Neuronal stem cell (in vitro differentiated cells): ENCODE measurements at regions not wholly inside any gene's neighbourhood (a gene's known extent, or its start where the extent isn't known, plus 50 kb on each side); places are given as distances from the start of the nearest gene placed in this dataset.
A peak's percentile ranks its signal among the peaks of the same experiment; 100 is the strongest.

ENCODE experiments used
- DNase-seq: peaks from one replicate; pipeline ENCODE4 v3.0.0-alpha.2; 2013; ENCODE audit warnings: low spot score
- H2AFZ ChIP-seq: one replicate; pipeline ENCODE4 v1.6.1; 2013; ENCODE audit warnings: mild to moderate bottlenecking, low read length, inconsistent platforms
- H2AK5ac ChIP-seq: 2 replicates; pipeline ENCODE4 v1.6.1; 2013; ENCODE audit warnings: low read depth, mild to moderate bottlenecking, inconsistent platforms, low read length, moderate library complexity, mixed read lengths
- H2BK120ac ChIP-seq: 2 replicates; pipeline ENCODE4 v1.6.1; 2013; ENCODE audit warnings: low read depth, mild to moderate bottlenecking, inconsistent platforms, low read length, moderate library complexity, mixed read lengths
- H2BK12ac ChIP-seq: one replicate; pipeline ENCODE4 v1.6.1; 2013; ENCODE audit warnings: low read length, inconsistent platforms
- H2BK15ac ChIP-seq: 2 replicates; pipeline ENCODE4 v1.6.1; 2013; ENCODE audit warnings: mild to moderate bottlenecking, low read length, inconsistent platforms, mixed read lengths
- H2BK5ac ChIP-seq: one replicate; pipeline ENCODE4 v1.6.1; 2013; ENCODE audit warnings: inconsistent platforms, mild to moderate bottlenecking, low read length, moderate library complexity
- H3K14ac ChIP-seq: one replicate; pipeline ENCODE4 v1.6.1; 2013; ENCODE audit warnings: low read length, inconsistent platforms
- H3K18ac ChIP-seq: 2 replicates; pipeline ENCODE4 v1.6.1; 2013; ENCODE audit warnings: low read length, inconsistent platforms
- H3K23ac ChIP-seq: 2 replicates; pipeline ENCODE4 v1.6.1; 2013; ENCODE audit warnings: low read depth, mild to moderate bottlenecking, mixed read lengths, low read length, inconsistent platforms; ENCODE audit not compliant: poor library complexity
- H3K27ac ChIP-seq: replicated peaks from 3 replicates; pipeline ENCODE4 v1.5.1; 2013; ENCODE audit warnings: low read length, inconsistent platforms
- H3K27me3 ChIP-seq, 3 experiments: 2 replicates each; pipeline ENCODE4 v1.6.1; 2013; ENCODE audit warnings: low read length in 3 of 3, mild to moderate bottlenecking in 2 of 3, inconsistent platforms in 1 of 3, low read depth in 1 of 3, mixed read lengths in 1 of 3, moderate library complexity in 1 of 3; ENCODE audit not compliant: control insufficient read depth in 3 of 3, insufficient read depth in 3 of 3
- H3K36me3 ChIP-seq, 2 donors: replicated peaks in 1 of 2; 2 replicates each; pipeline ENCODE4 v1.6.1; 2013; ENCODE audit warnings: low read length in 2 of 2; ENCODE audit not compliant: control insufficient read depth in 2 of 2, insufficient read depth in 2 of 2
- H3K4ac ChIP-seq: 2 replicates; pipeline ENCODE4 v1.6.1; 2013; ENCODE audit warnings: inconsistent platforms, mild to moderate bottlenecking, low read length, moderate library complexity
- H3K4me1 ChIP-seq, 2 donors: 1 replicate in 1 of 2; 2 replicates in 1 of 2; pipeline ENCODE4 v1.6.1; 2013; ENCODE audit warnings: low read length in 2 of 2, low read depth in 1 of 2; ENCODE audit not compliant: control insufficient read depth in 2 of 2, insufficient read depth in 1 of 2
- H3K4me2 ChIP-seq: one replicate; pipeline ENCODE4 v1.6.1; 2013; ENCODE audit warnings: mild to moderate bottlenecking, low read length, inconsistent platforms; ENCODE audit not compliant: insufficient read depth, poor library complexity, severe bottlenecking
- H3K4me3 ChIP-seq, 2 donors: 2 replicates each; pipeline ENCODE4 v1.5.1; 2013; ENCODE audit warnings: low read length in 2 of 2, mild to moderate bottlenecking in 2 of 2, inconsistent platforms in 1 of 2, moderate library complexity in 1 of 2
- H3K79me1 ChIP-seq: one replicate; pipeline ENCODE4 v1.6.1; 2013; ENCODE audit warnings: low read depth, mild to moderate bottlenecking, inconsistent platforms, low read length, moderate library complexity
- H3K9ac ChIP-seq: one replicate; pipeline ENCODE4 v1.6.1; 2013; ENCODE audit warnings: mild to moderate bottlenecking, low read depth, low read length, inconsistent platforms; ENCODE audit not compliant: poor library complexity
- H3K9me3 ChIP-seq, 2 donors: replicated peaks in 1 of 2; 2 replicates each; pipeline versions ENCODE3 to v1.6.1; 2013; ENCODE audit warnings: low read length in 2 of 2, mild to moderate bottlenecking in 2 of 2, inconsistent platforms in 1 of 2, low read depth in 1 of 2, mixed read lengths in 1 of 2, moderate library complexity in 1 of 2; ENCODE audit not compliant: control insufficient read depth in 2 of 2, insufficient read depth in 1 of 2
- H4K8ac ChIP-seq: one replicate; pipeline ENCODE4 v1.6.1; 2013; ENCODE audit warnings: low read depth, mild to moderate bottlenecking, inconsistent platforms, low read length, moderate library complexity
- H4K91ac ChIP-seq: one replicate; pipeline ENCODE4 v1.6.1; 2013; ENCODE audit warnings: low read length, low read depth, mild to moderate bottlenecking, inconsistent platforms; ENCODE audit not compliant: poor library complexity
- WGBS, 2 donors: extraction: QIAGEN DNeasy Blood & Tissue Kit; methylation state at CpG; one replicate each; pipeline ENCODE4 v1.1.7; 2013; ENCODE audit warnings: missing lambda C conversion rate in 2 of 2, mixed read lengths in 1 of 2; ENCODE audit not compliant: insufficient read length in 2 of 2, insufficient replicate concordance in 1 of 2; ENCODE audit errors: extremely low coverage in 2 of 2; 5-methylcytosine and 5-hydroxymethylcytosine counted together

- no peak overlapping the region for H3K4me2 ChIP-seq
- H2BK15ac ChIP-seq, result no peak overlapping the region
- no peak overlapping the region for H2BK5ac ChIP-seq
- peak overlapping the region; percentile 36 for H3K18ac ChIP-seq
- H4K8ac ChIP-seq, result no peak overlapping the region
- H3K4me3 ChIP-seq, result no peak overlapping the region
- H3K14ac ChIP-seq, result no peak overlapping the region
- H3K79me1 ChIP-seq, result no peaks in the 10 kb centered on the region
- H3K27me3 ChIP-seq, result no peaks in the 10 kb centered on the region
- H3K4me1 ChIP-seq, result peaks cover 0 to 3% of the 10 kb centered on the region in 2 donors
- no peak overlapping the region for H2AFZ ChIP-seq
- no peak overlapping the region for H4K91ac ChIP-seq
- H3K23ac ChIP-seq, result no peak overlapping the region
- H2AK5ac ChIP-seq, result peak overlapping the region; percentile 54
- H3K27ac ChIP-seq, result no peak overlapping the region
- H2BK120ac ChIP-seq, result peak overlapping the region; percentile 16
- H3K9ac ChIP-seq, result no peak overlapping the region
- no peaks in the 10 kb centered on the region for H3K36me3 ChIP-seq
- DNase-seq, result no peak
- H2BK12ac ChIP-seq, result no peak overlapping the region
- no CpG with 5 or more reads among the region's 16 CpGs for WGBS, 2 donors
- H3K4ac ChIP-seq, result no peak overlapping the region
- no peaks in the 10 kb centered on the region for H3K9me3 ChIP-seq
Observed at GRCh38 chr1:29809446-29810120, 573.3 kb downstream of the PTPRU start.

GRCh38 chr1:29808141-29808995, 572.0 kb downstream of the PTPRU start:
- Histone ChIP-seq H3K4me3 (no peak overlapping the region), H3K4ac (no peak overlapping the region), H4K91ac (no peak overlapping the region), H3K4me2 (no peak overlapping the region), H3K14ac (no peak overlapping the region), H3K4me1 (peaks cover 0 to 3% of the 10 kb centered on the region in 2 donors), H3K27me3 (no peaks in the 10 kb centered on the region), H3K9me3 (no peaks in the 10 kb centered on the region), H3K23ac (peak overlapping the region; percentile 18), H2BK15ac (no peak overlapping the region), H4K8ac (no peak overlapping the region), H3K18ac (peak overlapping the region; percentile 11), H2BK5ac (no peak overlapping the region), H2AK5ac (no peak overlapping the region), H3K36me3 (no peaks in the 10 kb centered on the region), H3K79me1 (no peaks in the 10 kb centered on the region), H3K27ac (no peak overlapping the region), H2AFZ (no peak overlapping the region), H2BK12ac (no peak overlapping the region), H2BK120ac (no peak overlapping the region), H3K9ac (no peak overlapping the region)
- WGBS, 2 donors, result no CpG with 5 or more reads among the region's 8 CpGs
- DNase-seq, result no peak

- no peak overlapping the region for H3K14ac ChIP-seq
- no peak overlapping the region for H4K8ac ChIP-seq
- no peak overlapping the region for H2BK120ac ChIP-seq
- no peak overlapping the region for H3K23ac ChIP-seq
- no peak overlapping the region for H3K18ac ChIP-seq
- no peaks in the 10 kb centered on the region for H3K79me1 ChIP-seq
- H2BK5ac ChIP-seq, result no peak overlapping the region
- no peaks in the 10 kb centered on the region for H3K9me3 ChIP-seq
- H3K36me3 ChIP-seq, result no peaks in the 10 kb centered on the region
- no peak overlapping the region for H2BK12ac ChIP-seq
- no peak overlapping the region for H3K4me2 ChIP-seq
- no peak overlapping the region for H4K91ac ChIP-seq
- DNase-seq, result no peak
- peaks cover 0 to 4% (median 0%) of the 10 kb centered on the region in 3 experiments for H3K27me3 ChIP-seq
- H2AK5ac ChIP-seq, result no peak overlapping the region
- no peak overlapping the region for H2AFZ ChIP-seq
- no peak overlapping the region for H3K9ac ChIP-seq
- H3K4ac ChIP-seq, result no peak overlapping the region
- no CpG with 5 or more reads among the region's 5 CpGs for WGBS, 2 donors
- H2BK15ac ChIP-seq, result no peak overlapping the region
- H3K27ac ChIP-seq, result no peak overlapping the region
- peaks cover 0 to 3% of the 10 kb centered on the region in 2 donors for H3K4me1 ChIP-seq
- H3K4me3 ChIP-seq, result no peak overlapping the region
Observed at GRCh38 chr1:29807689-29808088, 571.4 kb downstream of the PTPRU start.

DNA sequence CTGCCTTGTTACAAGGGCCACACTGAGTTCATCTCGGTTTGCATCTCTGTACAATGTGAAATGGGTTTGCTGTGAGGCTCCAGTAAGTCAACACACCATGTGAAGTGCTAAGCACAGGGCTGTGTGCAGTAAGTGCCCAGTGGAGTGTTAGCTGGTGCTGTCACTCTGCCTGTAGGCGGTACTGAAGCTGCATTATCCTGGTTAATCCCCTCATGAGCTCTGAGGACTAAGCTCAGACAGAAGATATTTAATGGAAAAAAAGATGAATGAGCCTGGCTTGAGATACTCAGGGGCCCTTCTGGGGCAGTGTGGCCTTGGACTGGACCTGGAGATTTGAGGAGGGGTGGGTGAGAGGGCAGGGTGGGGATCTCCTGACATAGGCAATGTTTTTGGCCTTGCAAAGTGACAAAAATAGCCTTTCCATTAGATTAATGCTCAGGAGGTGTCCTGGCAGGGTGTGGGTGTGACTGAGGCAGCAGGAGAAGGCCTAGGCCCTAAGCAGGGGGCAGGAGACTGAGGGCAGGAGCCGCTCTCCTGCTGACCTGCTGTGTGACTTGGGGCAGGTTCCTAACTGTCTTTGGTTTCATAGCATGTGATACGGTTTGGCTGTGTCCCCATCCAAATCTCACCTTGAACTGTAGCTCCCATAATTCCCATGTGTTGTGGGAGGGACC, 570.5 kb downstream of the PTPRU start:
- no peak overlapping the region for H2AK5ac ChIP-seq
- H3K9me3 ChIP-seq, result no peaks in the 10 kb centered on the region
- H4K8ac ChIP-seq, result no peak overlapping the region
- no peak overlapping the region for H2BK12ac ChIP-seq
- H3K79me1 ChIP-seq, result no peaks in the 10 kb centered on the region
- H3K36me3 ChIP-seq, result no peaks in the 10 kb centered on the region
- no peak overlapping the region for H3K18ac ChIP-seq
- no peak overlapping the region for H3K4me3 ChIP-seq
- no peak overlapping the region for H3K4ac ChIP-seq
- no peak overlapping the region for H3K4me2 ChIP-seq
- WGBS, 2 donors, result no CpG with 5 or more reads among the region's 4 CpGs
- DNase-seq, result no peak
- H2BK120ac ChIP-seq, result no peak overlapping the region
- no peak overlapping the region for H2AFZ ChIP-seq
- no peak overlapping the region for H3K23ac ChIP-seq
- H3K4me1 ChIP-seq, result peaks cover 0 to 3% of the 10 kb centered on the region in 2 donors
- peaks cover 0 to 4% (median 0%) of the 10 kb centered on the region in 3 experiments for H3K27me3 ChIP-seq
- no peak overlapping the region for H3K9ac ChIP-seq
- H4K91ac ChIP-seq, result no peak overlapping the region
- H2BK15ac ChIP-seq, result no peak overlapping the region
- H3K14ac ChIP-seq, result no peak overlapping the region
- no peak overlapping the region for H2BK5ac ChIP-seq
- H3K27ac ChIP-seq, result no peak overlapping the region
